HG02642 (cell line): ENCODE measurements at regions not wholly inside any gene's neighbourhood (a gene's known extent, or its start where the extent isn't known, plus 50 kb on each side); places are given as distances from the start of the nearest gene placed in this dataset.

ENCODE experiments used
- ATAC-seq: cut with Tn5 transposase; IDR thresholded peaks from one replicate; pipeline ENCODE4 v1.9.1; 2021; ENCODE audit warnings: mild to moderate bottlenecking; ENCODE audit not compliant: unreplicated experiment, poor library complexity

DNA sequence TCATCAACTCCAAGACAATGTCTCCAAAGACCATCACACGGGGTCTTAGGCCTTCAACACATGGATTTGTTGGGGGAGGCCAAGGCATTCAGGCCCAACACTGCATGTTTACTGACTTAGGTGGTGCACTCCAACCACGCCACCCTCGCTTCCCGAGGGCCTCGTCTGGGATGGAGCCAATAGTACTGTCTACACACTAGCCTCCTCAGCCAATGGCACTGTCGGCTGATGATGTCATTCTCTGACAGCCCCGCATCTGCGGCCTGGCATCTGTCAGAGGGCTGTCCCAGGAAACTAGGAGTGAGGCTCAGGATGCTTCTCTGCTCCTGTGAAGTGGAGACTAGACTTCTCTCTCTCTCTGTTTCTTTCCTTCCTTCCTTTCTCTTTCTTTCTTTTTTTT, 96.6 kb downstream of the TEX26 start:
- no peak for ATAC-seq

DNA sequence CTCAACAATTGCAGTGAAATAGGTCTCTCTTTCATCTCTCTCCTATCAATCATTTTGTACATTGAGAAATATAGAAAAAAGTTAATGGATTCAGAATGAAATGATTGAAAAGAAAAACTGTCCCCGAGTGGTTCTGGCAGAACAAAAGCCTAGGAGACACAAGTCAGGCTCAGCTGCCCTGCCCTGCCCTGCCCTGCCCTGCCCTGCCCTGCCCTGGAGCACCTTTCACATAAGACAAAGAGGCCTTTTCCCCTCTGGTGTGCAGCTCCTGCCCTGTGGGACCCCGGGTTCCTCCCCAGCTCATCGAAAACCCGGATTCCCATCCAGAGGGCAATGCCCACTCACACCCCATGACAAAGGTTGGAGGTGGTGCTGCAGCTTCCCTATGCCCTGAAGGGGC, 94.7 kb downstream of the TEX26 start:
- ATAC-seq = no peak
